WTC11 (cell line): ENCODE measurements at regions not wholly inside any gene's neighbourhood (a gene's known extent, or its start where the extent isn't known, plus 50 kb on each side); places are given as distances from the start of the nearest gene placed in this dataset.

ENCODE experiments used
- ATAC-seq: fragments of 200-7000 bp; cut with Tn5 transposase; 2 replicates; pipeline ENCODE4 v1.10.0; 2021; ENCODE audit warnings: mild to moderate bottlenecking, moderate library complexity
- CTCF ChIA-PET: fragments of 300-600 bp; sonication (Branson Sonifier 250); formaldehyde crosslinking; loops from one replicate; lab custom pipeline; 2021; ENCODE audit warnings: antibody characterized with exemption; lab: Charles Lee
- POLR2A ChIA-PET: fragments of 350-600 bp; sonication (Branson Sonifier 250); formaldehyde crosslinking; loops from one replicate; lab custom pipeline; 2021; ENCODE audit warnings: antibody characterized with exemption; lab: Charles Lee
- DNase-seq: peaks from one replicate; pipeline ENCODE4 v3.0.0; 2021; ENCODE audit warnings: low spot score
- H3K27ac Mint-ChIP-seq: 2 replicates; pipeline ENCODE4 v1.8.0; 2021; ENCODE audit warnings: mixed read lengths
- H3K27me3 Mint-ChIP-seq: 2 replicates; pipeline ENCODE4 v1.8.0; 2021; ENCODE audit warnings: low read depth, mild to moderate bottlenecking, moderate library complexity, mixed read lengths
- H3K36me3 Mint-ChIP-seq: 2 replicates; pipeline ENCODE4 v1.8.0; 2021; ENCODE audit warnings: mixed read lengths
- H3K4me1 Mint-ChIP-seq: 2 replicates; pipeline ENCODE4 v1.8.0; 2022; ENCODE audit warnings: mixed read lengths
- H3K4me3 Mint-ChIP-seq: 2 replicates; pipeline ENCODE4 v1.8.0; 2021; ENCODE audit warnings: mild to moderate bottlenecking, moderate library complexity, mixed read lengths
- H3K9me3 Mint-ChIP-seq: 2 replicates; pipeline ENCODE4 v1.8.0; 2021; ENCODE audit warnings: mixed read lengths
- E2F1 ChIP-seq: sonication (generic); formaldehyde crosslinking; IDR thresholded peaks from 2 replicates; pipeline ENCODE4 v1.8.0; 2022; ENCODE audit warnings: mild to moderate bottlenecking, missing genetic modification reagents
- E2F4 ChIP-seq: sonication (generic); formaldehyde crosslinking; IDR thresholded peaks from 2 replicates; pipeline ENCODE4 v1.8.1; 2022; ENCODE audit warnings: low read depth, mild to moderate bottlenecking, moderate library complexity, missing genetic modification reagents, borderline replicate concordance
- ELF4 ChIP-seq: sonication (generic); formaldehyde crosslinking; IDR thresholded peaks from 2 replicates; pipeline ENCODE4 v1.8.1; 2022; ENCODE audit warnings: low read depth, mild to moderate bottlenecking, moderate library complexity, missing genetic modification reagents
- GTF2I ChIP-seq: fragments of 250-450 bp; sonication (Bioruptor Pico); conservative IDR thresholded peaks from 2 replicates; pipeline ENCODE4 v1.4.0; 2021; ENCODE audit warnings: mild to moderate bottlenecking
- KAT7 ChIP-seq: sonication (generic); formaldehyde crosslinking; IDR thresholded peaks from 2 replicates; pipeline ENCODE4 v1.8.1; 2023; ENCODE audit warnings: missing genetic modification reagents, mild to moderate bottlenecking, borderline replicate concordance
- MAX ChIP-seq: sonication (generic); formaldehyde crosslinking; IDR thresholded peaks from 2 replicates; pipeline ENCODE4 v1.8.0; 2022; ENCODE audit warnings: mild to moderate bottlenecking, missing genetic modification reagents
- MLX ChIP-seq: sonication (generic); formaldehyde crosslinking; IDR thresholded peaks from 2 replicates; pipeline ENCODE4 v1.8.1; 2023; ENCODE audit warnings: mild to moderate bottlenecking, missing genetic modification reagents, moderate library complexity
- NFATC4 ChIP-seq: fragments of 250-450 bp; sonication (Bioruptor Pico); IDR thresholded peaks from 2 replicates; pipeline ENCODE4 v1.9.0; 2021; ENCODE audit warnings: mild to moderate bottlenecking
- TCF7 ChIP-seq: sonication (generic); formaldehyde crosslinking; IDR thresholded peaks from 2 replicates; pipeline ENCODE4 v1.8.0; 2022; ENCODE audit warnings: mild to moderate bottlenecking, low read depth, missing genetic modification reagents, moderate library complexity
- TP53 ChIP-seq: sonication (generic); formaldehyde crosslinking; IDR thresholded peaks from 2 replicates; pipeline ENCODE4 v1.8.1; 2023; ENCODE audit warnings: mild to moderate bottlenecking, missing genetic modification reagents
- ZBTB43 ChIP-seq: sonication (generic); formaldehyde crosslinking; IDR thresholded peaks from 2 replicates; pipeline ENCODE4 v1.8.1; 2023; ENCODE audit warnings: mild to moderate bottlenecking, missing genetic modification reagents
- ZNF232 ChIP-seq: sonication (generic); formaldehyde crosslinking; IDR thresholded peaks from 2 replicates; pipeline ENCODE4 v1.8.0; 2022; ENCODE audit warnings: mild to moderate bottlenecking, missing genetic modification reagents
- ZNF281 ChIP-seq: sonication (generic); formaldehyde crosslinking; IDR thresholded peaks from 2 replicates; pipeline ENCODE4 v1.8.0; 2023; ENCODE audit warnings: mild to moderate bottlenecking, missing genetic modification reagents
- ZNF396 ChIP-seq: fragments of 250-450 bp; sonication (Bioruptor Pico); IDR thresholded peaks from 2 replicates; pipeline ENCODE4 v1.8.0; 2021; ENCODE audit warnings: mild to moderate bottlenecking, moderate library complexity, borderline replicate concordance
- ZNF423 ChIP-seq: fragments of 250-450 bp; sonication (Bioruptor Pico); IDR thresholded peaks from 2 replicates; pipeline ENCODE4 v2.1.2; 2022; ENCODE audit warnings: mild to moderate bottlenecking, moderate library complexity
- ZNF671 ChIP-seq: fragments of 250-450 bp; sonication (Bioruptor Pico); IDR thresholded peaks from 2 replicates; pipeline ENCODE4 v1.8.0; 2021; ENCODE audit warnings: mild to moderate bottlenecking

- no peak for ATAC-seq
- POLR2A ChIA-PET = no interaction called here
- H3K9me3 Mint-ChIP-seq = peaks cover 10% of the 10 kb centered on the region; the same call in 1 of the 2 replicates
- TF ChIP-seq ZBTB43 (CRISPR knock-in tag) (no peak), MAX (CRISPR knock-in tag) (no peak), GTF2I (no peak), ZNF232 (no peak), ELF4 (no peak), TCF7 (CRISPR knock-in tag) (no peak), TP53 (CRISPR knock-in tag) (no peak), MLX (CRISPR knock-in tag) (no peak), ZNF281 (CRISPR knock-in tag) (no peak)
- H3K36me3 Mint-ChIP-seq = no peaks in the 10 kb centered on the region
- H3K4me1 Mint-ChIP-seq = peaks cover 8% of the 10 kb centered on the region
- H3K27ac Mint-ChIP-seq = no peak overlapping the region
- H3K4me3 Mint-ChIP-seq = no peak overlapping the region
- CTCF ChIA-PET = no interaction called here
- no peak for DNase-seq
- H3K27me3 Mint-ChIP-seq = no peaks in the 10 kb centered on the region
These were observed 682.6 kb upstream of the SGCG start for GRCh38 chr13:22497991-22498780.

- H3K36me3 Mint-ChIP-seq = no peaks in the 10 kb centered on the region
- H3K4me1 Mint-ChIP-seq = peaks cover 4% of the 10 kb centered on the region
- no peaks in the 10 kb centered on the region for H3K27me3 Mint-ChIP-seq
- H3K9me3 Mint-ChIP-seq = no peaks in the 10 kb centered on the region
- no peak overlapping the region for H3K27ac Mint-ChIP-seq
- CTCF ChIA-PET = no interaction called here
- DNase-seq = no peak
- TF ChIP-seq ZNF423 (CRISPR knock-in tag) = no peak
- TF ChIP-seq ZNF671 (CRISPR knock-in tag) = no peak
- TF ChIP-seq E2F4 (CRISPR knock-in tag) = no peak
- no peak for TF ChIP-seq NFATC4 (CRISPR knock-in tag)
- TF ChIP-seq ZNF396 (CRISPR knock-in tag) = no peak
- no peak for TF ChIP-seq E2F1 (CRISPR knock-in tag)
- TF ChIP-seq KAT7 = no peak
- no peak overlapping the region for H3K4me3 Mint-ChIP-seq
- ATAC-seq = no peak
- POLR2A ChIA-PET = no interaction called here
These were observed 680.9 kb upstream of the SGCG start for GRCh38 chr13:22499919-22500318.
